NCI-H226 (cell line): ENCODE measurements at regions not wholly inside any gene's neighbourhood (a gene's known extent, or its start where the extent isn't known, plus 50 kb on each side); places are given as distances from the start of the nearest gene placed in this dataset.

Experiments
- DNase-seq: peaks from one replicate; pipeline ENCODE4 v3.0.0-alpha.2; 2015

GRCh38 chr3:180829409-180830405 lies 82.8 kb upstream of the FXR1 start:
- DNase-seq, result no peak

GRCh38 chr3:180835501-180835900 lies 77.0 kb upstream of the FXR1 start:
- no peak for DNase-seq

- DNase-seq, result no peak
These were observed 75.7 kb upstream of the FXR1 start for GRCh38 chr3:180836766-180837165.

GRCh38 chr3:180854887-180855286 lies 57.6 kb upstream of the FXR1 start:
- no peak for DNase-seq

GRCh38 chr3:180855364-180855763 lies 57.1 kb upstream of the FXR1 start:
- no peak for DNase-seq

GRCh38 chr3:180855956-180856355 lies 56.5 kb upstream of the FXR1 start:
- no peak for DNase-seq

DNA sequence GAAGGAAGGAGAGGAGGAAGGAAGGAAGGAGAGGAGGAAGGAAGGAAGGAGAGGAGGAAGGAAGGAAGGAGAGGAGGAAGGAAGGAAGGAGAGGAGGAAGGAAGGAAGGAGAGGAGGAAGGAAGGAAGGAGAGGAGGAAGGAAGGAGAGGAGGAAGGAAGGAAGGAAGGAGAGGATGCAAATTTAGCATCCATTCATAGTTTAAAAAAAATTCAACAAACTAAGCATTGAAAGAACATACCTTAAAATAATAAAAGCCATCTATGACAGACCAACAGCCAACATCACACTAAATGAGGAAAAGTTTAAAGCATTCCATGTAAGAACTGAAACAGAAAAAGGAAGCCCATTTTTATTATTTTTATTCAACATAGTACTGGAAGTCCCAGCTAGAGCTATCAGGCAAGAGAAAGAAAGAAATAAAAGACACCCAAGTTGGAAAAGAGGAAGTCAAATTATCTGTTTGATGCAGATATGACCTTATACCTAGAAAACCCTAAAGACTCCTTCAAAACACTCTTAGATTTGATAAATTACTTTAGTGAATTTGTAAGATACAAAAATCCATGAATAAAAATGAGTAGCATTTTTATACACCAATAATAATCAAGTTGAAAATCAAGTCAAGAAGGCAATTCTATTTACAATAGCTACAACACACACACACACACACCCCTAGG lies 52.2 kb upstream of the FXR1 start:
- DNase-seq, result no peak
